Ishikawa (cell line): ENCODE measurements at regions not wholly inside any gene's neighbourhood (a gene's known extent, or its start where the extent isn't known, plus 50 kb on each side); places are given as distances from the start of the nearest gene placed in this dataset.

Experiments
- CEBPB ChIP-seq: IDR thresholded peaks from 2 replicates; pipeline ENCODE4 v1.6.1; 2012
- CREB1 ChIP-seq: IDR thresholded peaks from 2 replicates; pipeline ENCODE4 v1.6.1; 2012; ENCODE audit warnings: low read depth
- EGR1 ChIP-seq: IDR thresholded peaks from 2 replicates; pipeline ENCODE4 v1.6.1; 2012
- EP300 ChIP-seq: IDR thresholded peaks from 2 replicates; pipeline ENCODE4 v1.6.1; 2012; ENCODE audit warnings: borderline replicate concordance
- FOXM1 ChIP-seq: IDR thresholded peaks from 2 replicates; pipeline ENCODE4 v1.6.1; 2012; ENCODE audit warnings: low read depth, borderline replicate concordance
- MAX ChIP-seq: IDR thresholded peaks from 2 replicates; pipeline ENCODE4 v1.6.1; 2012
- NFIC ChIP-seq: IDR thresholded peaks from 2 replicates; pipeline ENCODE4 v1.6.1; 2012
- RAD21 ChIP-seq: IDR thresholded peaks from 2 replicates; pipeline ENCODE4 v1.6.1; 2012; ENCODE audit warnings: low read depth
- TAF1 ChIP-seq: IDR thresholded peaks from 2 replicates; pipeline ENCODE4 v1.6.1; 2012; ENCODE audit warnings: low read depth, mild to moderate bottlenecking
- TCF12 ChIP-seq: IDR thresholded peaks from 2 replicates; pipeline ENCODE4 v1.6.1; 2012; ENCODE audit warnings: low read depth
- TEAD4 ChIP-seq: IDR thresholded peaks from 2 replicates; pipeline ENCODE4 v1.6.1; 2012
- YY1 ChIP-seq: IDR thresholded peaks from 2 replicates; pipeline ENCODE4 v1.6.1; 2012; ENCODE audit warnings: low read depth
- ZBTB7A ChIP-seq: IDR thresholded peaks from 2 replicates; pipeline ENCODE4 v1.6.1; 2012; ENCODE audit warnings: low read depth
- TF ChIP-seq, protein P1 (sequence below): IDR thresholded peaks from 2 replicates; pipeline ENCODE4 v1.6.1; 2012
- TF ChIP-seq, protein P2 (sequence below): IDR thresholded peaks from 2 replicates; pipeline ENCODE4 v1.6.1; 2012; ENCODE audit warnings: low read depth, mild to moderate bottlenecking

DNA sequence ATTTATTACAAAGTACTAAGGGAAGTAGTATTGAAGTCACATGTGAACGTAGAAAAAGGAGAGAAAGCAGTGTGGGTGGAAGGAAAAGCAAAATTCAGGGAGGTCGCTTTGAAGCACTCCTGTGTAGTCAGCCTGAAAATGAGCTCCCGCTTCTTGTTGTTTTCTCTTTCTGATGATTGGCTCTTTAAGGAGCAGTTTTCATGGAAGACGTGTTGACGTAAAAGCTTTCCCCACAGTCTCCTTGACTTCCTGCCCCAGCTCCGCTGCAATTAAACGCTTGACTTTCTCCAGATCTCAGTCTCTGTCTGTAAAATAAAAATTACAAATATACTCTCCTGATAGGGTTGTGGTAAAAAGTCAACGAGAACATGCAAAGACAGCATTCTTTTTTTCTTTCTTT is 661.5 kb upstream of the ZP4 start:
- TF ChIP-seq TCF12 = no peak
- TF ChIP-seq, protein P1, sequence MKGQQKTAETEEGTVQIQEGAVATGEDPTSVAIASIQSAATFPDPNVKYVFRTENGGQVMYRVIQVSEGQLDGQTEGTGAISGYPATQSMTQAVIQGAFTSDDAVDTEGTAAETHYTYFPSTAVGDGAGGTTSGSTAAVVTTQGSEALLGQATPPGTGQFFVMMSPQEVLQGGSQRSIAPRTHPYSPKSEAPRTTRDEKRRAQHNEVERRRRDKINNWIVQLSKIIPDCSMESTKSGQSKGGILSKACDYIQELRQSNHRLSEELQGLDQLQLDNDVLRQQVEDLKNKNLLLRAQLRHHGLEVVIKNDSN = no peak
- TF ChIP-seq NFIC = no peak
- no peak for TF ChIP-seq EP300
- no peak for TF ChIP-seq RAD21
- no peak for TF ChIP-seq MAX

GRCh38 chr1:238549137-238549536 is 658.4 kb upstream of the ZP4 start:
- TF ChIP-seq, protein P2, sequence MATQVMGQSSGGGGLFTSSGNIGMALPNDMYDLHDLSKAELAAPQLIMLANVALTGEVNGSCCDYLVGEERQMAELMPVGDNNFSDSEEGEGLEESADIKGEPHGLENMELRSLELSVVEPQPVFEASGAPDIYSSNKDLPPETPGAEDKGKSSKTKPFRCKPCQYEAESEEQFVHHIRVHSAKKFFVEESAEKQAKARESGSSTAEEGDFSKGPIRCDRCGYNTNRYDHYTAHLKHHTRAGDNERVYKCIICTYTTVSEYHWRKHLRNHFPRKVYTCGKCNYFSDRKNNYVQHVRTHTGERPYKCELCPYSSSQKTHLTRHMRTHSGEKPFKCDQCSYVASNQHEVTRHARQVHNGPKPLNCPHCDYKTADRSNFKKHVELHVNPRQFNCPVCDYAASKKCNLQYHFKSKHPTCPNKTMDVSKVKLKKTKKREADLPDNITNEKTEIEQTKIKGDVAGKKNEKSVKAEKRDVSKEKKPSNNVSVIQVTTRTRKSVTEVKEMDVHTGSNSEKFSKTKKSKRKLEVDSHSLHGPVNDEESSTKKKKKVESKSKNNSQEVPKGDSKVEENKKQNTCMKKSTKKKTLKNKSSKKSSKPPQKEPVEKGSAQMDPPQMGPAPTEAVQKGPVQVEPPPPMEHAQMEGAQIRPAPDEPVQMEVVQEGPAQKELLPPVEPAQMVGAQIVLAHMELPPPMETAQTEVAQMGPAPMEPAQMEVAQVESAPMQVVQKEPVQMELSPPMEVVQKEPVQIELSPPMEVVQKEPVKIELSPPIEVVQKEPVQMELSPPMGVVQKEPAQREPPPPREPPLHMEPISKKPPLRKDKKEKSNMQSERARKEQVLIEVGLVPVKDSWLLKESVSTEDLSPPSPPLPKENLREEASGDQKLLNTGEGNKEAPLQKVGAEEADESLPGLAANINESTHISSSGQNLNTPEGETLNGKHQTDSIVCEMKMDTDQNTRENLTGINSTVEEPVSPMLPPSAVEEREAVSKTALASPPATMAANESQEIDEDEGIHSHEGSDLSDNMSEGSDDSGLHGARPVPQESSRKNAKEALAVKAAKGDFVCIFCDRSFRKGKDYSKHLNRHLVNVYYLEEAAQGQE = no peak
- TF ChIP-seq CEBPB (no peak), TCF12 (no peak), CREB1 (no peak), RAD21 (no peak), EGR1 (no peak), YY1 (no peak), EP300 (no peak), ZBTB7A (no peak), MAX (no peak), TEAD4 (no peak), FOXM1 (no peak)

DNA sequence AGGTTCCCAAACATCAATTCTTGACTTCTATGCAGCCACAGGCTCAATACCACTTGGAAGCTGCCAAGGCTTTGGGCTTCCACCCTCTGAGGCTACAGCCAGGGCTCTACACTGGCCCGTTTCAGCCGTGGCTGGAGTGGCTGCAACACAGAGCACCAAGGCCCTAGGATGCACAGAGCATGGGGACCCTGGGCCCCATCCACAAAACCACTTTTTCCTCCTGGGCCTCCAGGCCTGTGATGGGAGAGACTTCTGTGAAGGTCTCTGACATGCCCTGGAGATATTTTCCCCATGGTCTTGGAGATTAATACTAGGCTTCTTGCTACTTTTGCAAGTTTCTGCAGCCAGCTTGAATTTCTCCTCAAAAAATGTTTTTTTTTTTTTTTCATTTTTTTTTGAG is 655.4 kb upstream of the ZP4 start:
- no peak for TF ChIP-seq EGR1
- TF ChIP-seq YY1 = no peak
- TF ChIP-seq NFIC = no peak
- TF ChIP-seq, protein P2 = no peak
- TF ChIP-seq FOXM1 = no peak
- no peak for TF ChIP-seq TCF12
- no peak for TF ChIP-seq RAD21
- TF ChIP-seq ZBTB7A = no peak
- TF ChIP-seq TAF1 = no peak
- no peak for TF ChIP-seq CREB1
- no peak for TF ChIP-seq EP300
- TF ChIP-seq CEBPB = no peak
- TF ChIP-seq, protein P1 = no peak

GRCh38 chr1:238537641-238538040 is 646.9 kb upstream of the ZP4 start:
- TF ChIP-seq FOXM1 (no peak), TCF12 (no peak), TEAD4 (no peak), TAF1 (no peak), CEBPB (no peak), EP300 (no peak), MAX (no peak), NFIC (no peak), RAD21 (no peak), CREB1 (no peak), EGR1 (no peak), YY1 (no peak), ZBTB7A (no peak)
- TF ChIP-seq, protein P1 = no peak

- TF ChIP-seq NFIC = no peak
- TF ChIP-seq CREB1 = no peak
- TF ChIP-seq FOXM1 = no peak
- TF ChIP-seq TCF12 = no peak
- no peak for TF ChIP-seq ZBTB7A
- TF ChIP-seq CEBPB = no peak
- TF ChIP-seq TEAD4 = no peak
- TF ChIP-seq EP300 = no peak
- TF ChIP-seq, protein P1 = no peak
- no peak for TF ChIP-seq RAD21
- TF ChIP-seq EGR1 = no peak
- no peak for TF ChIP-seq MAX
- TF ChIP-seq, protein P2 = no peak
- no peak for TF ChIP-seq YY1
- TF ChIP-seq TAF1 = no peak
Observed at GRCh38 chr1:238530209-238530851, 639.6 kb upstream of the ZP4 start.
